ENCODE measurements at regions not wholly inside any gene's neighbourhood (a gene's known extent, or its start where the extent isn't known, plus 50 kb on each side); places are given as distances from the start of the nearest gene placed in this dataset.
A peak's percentile ranks its signal among the peaks of the same experiment; 100 is the strongest.

GRCh38 chr10:29687421-29688164 lies 52.8 kb upstream of the SVIL start:
- Mint-ChIP-seq H3K27me3 (no peaks in the 10 kb centered on the region), H3K27ac (peak overlapping the region; percentile 44), H3K4me1 (peaks cover 42% of the 10 kb centered on the region), H3K36me3 (ENCODE audit: low read depth) (no peaks in the 10 kb centered on the region), H3K4me3 (no peak overlapping the region)
- ATAC-seq (no peak), DNase-seq (no peak)
- H3K9me3 ChIP-seq (ENCODE audit: control insufficient read depth, low read length, poor library complexity, severe bottlenecking) = no peaks in the 10 kb centered on the region

GRCh38 chr10:29685506-29685905 lies 50.7 kb upstream of the SVIL start:
- DNase-seq = no peak
- ATAC-seq = no peak
- H3K9me3 ChIP-seq (ENCODE audit: control insufficient read depth, low read length, poor library complexity, severe bottlenecking) = no peaks in the 10 kb centered on the region
- Mint-ChIP-seq H3K27me3 (no peaks in the 10 kb centered on the region), H3K27ac (no peak overlapping the region), H3K4me1 (peaks cover 53% of the 10 kb centered on the region), H3K4me3 (no peak overlapping the region), H3K36me3 (ENCODE audit: low read depth) (no peaks in the 10 kb centered on the region)

Measured in T-helper 17 cell (primary cell).